Renal cortical epithelial cell (primary cell): ENCODE measurements at regions not wholly inside any gene's neighbourhood (a gene's known extent, or its start where the extent isn't known, plus 50 kb on each side); places are given as distances from the start of the nearest gene placed in this dataset.
A peak's percentile ranks its signal among the peaks of the same experiment; 100 is the strongest.

Experiments
- DNase-seq: peaks from one replicate; pipeline ENCODE4 v3.0.0-alpha.2; 2011; ENCODE audit warnings: low read depth

DNA sequence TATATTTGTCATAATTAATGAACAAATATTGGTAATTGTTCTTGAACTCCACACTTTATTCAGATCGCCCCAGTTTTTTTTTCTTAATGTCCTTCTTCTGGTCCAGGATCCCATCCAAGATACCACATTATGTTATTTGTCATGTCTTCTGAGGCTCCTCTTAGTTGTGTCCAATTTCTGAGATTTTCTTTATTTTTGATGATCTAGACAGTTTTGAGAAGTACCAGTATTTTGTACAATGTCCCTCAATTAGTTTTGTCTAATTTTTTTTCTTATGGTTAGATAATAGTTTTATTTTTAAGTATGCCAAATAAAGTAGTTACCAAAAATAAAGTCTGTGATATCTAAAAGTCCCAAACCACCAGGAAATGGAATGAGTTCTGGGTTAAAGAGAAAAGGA lies 440.8 kb upstream of the ATP2B1 start:
- DNase-seq, result no peak

DNA sequence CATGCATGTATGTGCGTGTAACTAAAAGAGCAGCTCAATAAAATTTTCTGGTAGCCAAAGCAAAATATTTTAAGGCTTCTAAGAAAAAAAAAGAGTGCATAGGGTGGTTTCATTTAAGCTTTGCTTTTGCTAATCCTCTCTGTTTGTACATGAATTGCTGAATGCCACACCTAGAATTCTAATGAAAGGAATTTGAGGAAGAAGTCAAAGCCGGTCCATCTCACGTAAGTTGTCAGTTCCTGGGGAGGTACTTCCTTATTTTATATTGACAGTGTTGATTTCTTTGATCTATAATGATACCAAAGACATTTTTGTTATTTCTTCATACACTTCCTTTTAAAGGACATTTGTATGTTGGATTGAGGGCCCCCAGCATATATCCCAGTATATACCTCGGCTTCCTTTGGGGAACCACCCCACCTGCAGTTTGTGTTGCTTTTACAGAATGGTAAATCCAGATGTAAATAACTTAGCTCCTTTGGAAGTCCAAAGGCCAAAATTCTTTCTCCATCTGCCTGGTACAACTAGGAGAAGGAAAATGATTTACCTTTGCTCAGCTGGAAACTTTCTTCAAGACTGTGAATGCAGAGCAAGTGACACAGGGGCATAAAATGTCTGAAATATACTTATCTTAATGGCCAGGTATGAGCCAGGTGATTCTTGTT lies 420.9 kb upstream of the ATP2B1 start:
- DNase-seq, result no peak

DNA sequence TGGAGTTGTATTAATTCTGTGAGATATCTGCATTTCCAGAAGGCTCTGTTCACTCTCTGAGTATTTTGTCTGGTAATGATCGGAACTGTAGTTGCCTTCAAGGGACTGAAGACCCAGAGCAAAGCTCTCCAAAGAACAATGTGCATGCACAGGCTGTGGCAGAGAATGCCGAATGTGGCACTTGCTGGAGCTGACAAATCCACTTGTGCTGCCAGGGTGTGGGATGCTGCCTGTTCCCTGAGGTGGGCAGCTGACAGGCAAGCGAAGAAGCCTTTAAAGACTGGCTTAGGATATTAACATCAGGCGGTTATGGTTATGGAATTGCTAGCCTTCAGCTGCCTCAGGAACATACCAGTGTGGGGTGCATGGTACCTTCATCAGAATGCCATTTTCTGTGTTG lies 419.9 kb upstream of the ATP2B1 start:
- DNase-seq, result no peak

DNA sequence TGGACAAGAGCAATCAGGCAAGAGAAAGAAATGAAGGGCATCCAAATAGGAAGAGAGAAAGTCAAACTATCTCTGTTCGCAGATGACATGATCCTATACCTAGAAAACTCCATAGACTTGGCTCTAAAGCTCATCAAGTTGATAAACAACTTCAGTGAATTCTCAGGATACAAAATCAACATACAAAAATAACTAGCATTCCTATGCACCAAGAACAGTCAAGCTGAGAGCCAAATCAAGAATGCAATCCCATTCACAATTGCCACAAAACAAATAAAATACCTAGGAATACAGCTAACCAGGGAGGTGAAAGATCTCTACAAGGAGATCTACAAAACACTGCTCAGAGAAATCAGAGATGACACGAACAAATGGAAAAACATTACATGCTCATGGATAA lies 417.5 kb upstream of the ATP2B1 start:
- DNase-seq, result peak; percentile 32

DNA sequence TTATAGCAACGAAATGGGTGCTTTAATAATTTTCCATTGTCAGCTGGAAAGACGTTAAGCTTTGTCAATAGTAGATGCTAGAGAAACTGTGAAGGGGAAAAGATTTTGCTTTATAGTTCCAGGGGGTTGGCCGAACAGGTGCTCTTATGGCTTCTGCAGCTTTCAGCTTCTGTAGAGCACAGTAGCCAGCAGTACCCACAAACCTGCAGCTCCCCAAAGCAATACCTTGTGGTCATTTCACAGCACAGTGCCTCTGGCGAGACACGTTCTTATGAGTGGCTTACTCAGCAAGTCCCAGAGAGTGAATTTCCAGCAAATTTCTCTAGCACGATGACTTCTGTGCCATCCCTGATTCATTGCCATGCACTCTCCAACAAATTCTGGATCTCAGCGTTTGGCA lies 416.3 kb upstream of the ATP2B1 start:
- DNase-seq, result no peak

DNA sequence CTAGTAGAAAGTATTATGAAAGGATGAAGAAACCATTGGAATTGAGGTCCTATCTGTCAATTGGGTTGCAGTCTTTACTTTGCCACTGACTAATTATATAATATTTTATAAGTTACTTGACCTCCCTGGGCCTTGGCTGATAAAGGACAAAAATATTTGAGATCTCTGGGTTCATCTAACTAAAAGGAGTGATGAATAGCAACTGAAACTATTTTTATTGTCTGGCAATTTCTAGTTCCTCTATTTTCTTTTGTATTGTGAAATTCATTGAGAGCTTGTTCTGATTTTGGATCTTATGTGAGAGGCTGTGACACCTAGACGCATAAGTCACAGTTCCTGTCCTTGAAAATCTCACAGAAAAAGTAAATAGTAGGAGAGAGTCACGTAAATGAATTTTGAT lies 415.7 kb upstream of the ATP2B1 start:
- no peak for DNase-seq

DNA sequence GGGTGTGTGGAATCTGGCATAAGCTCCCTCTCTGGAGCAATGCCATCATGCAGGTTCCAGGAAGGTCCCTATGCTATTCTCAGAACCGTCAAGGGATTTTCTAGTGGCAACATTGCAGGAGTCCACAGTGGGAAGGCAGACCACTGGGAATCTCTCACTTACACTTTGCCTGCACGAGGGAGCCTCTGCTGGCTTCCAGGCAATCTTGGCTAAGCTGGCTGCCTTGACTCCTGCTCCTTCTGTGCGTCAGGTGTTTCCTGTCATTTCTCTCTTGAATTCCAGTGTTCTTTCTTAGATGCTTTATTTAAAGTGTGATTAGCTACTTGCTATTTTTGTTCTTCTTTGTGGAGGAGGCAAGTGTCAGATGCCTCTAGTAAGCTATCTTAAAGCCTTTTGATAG lies 414.0 kb upstream of the ATP2B1 start:
- no peak for DNase-seq

DNA sequence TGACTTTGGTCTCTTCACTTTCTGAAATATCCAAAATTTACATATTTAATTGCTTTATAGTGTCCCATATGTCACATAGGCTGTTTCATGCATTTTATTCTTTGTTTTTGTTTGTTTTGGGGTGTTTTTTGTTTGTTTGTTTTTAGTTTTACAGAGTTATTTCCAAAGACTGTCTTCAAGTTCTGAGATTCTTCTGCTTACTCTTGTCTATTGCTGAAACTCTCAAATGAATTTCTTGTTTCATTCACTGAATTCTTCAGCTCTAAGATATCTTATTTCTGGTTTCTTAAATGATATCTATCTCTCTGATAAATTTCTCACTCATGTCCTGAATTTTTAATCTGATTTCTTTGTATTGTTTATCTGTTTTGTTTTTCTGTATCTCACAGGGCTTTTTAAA lies 412.0 kb upstream of the ATP2B1 start:
- no peak for DNase-seq

DNA sequence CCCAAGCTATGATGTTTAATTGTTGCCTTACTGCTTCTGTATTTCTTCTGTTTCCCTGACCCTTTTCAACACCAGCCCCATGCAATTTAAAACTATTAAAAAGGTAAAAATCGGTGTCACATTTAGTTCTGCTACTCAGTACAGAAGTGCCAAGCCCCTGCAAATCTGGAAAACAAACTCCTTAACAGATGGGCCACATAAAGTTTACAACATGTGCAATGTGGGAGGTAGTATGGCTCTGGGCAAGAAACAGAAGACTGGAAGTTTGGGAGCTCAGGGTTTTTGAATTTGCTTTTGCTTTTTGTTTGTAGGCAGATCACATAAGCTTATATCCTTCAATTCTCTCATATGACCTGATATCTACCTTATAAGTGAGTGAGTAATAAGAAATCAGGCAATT lies 404.0 kb upstream of the ATP2B1 start:
- DNase-seq, result no peak

DNA sequence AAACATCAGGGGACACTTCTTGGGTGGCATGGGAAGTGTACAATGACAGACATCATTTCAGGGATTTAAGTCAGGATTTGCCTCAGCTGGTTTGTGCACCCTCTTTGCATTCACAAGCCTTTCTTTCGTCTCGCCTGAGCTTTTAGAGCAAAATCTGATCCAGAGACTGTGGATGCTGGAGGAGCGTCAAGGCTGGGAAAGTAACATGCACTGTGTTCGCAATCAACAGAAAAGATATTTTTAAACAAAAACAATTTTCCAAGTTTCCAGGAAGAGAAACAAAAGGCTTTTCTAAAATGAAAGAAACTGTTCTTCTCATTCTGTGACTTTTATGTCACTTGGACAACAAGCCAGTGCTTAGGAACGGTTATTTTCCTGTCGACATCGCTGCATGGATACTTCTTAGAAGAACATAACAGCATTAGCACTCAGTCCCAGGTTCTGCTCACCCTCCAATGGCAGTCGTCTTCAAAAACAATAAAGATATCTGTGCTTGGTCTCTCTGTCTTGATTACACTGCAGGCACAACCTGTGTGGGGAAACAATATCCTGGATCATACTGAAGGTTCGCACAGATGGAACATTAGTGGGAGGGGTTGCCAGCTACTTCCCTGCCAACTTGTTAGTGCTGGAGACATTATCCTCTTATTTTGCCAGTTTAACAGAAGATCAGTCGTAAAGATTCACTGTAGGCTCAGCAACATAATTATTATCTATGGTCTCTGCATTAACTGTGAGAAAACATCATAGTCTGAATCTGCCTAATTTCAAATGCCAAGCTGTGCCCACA lies 403.3 kb upstream of the ATP2B1 start:
- no peak for DNase-seq

DNA sequence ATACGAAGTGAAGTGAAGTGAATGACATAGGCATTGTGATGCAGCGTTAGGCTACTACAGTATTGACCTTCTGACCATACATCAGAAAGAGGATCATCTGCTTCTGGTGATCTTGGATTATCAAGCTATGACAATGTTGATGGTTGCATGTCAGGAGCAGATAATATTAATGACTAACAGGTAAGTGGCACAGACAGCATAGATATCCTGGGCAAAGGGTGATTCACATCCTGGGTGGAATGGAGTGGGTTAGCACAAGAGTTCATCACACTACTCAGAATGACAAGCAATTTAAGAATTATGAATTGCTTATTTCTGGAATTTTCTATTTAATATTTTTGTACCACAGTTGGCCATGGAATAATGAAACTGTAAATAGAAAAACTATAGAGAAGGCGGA lies 397.9 kb upstream of the ATP2B1 start:
- no peak for DNase-seq

DNA sequence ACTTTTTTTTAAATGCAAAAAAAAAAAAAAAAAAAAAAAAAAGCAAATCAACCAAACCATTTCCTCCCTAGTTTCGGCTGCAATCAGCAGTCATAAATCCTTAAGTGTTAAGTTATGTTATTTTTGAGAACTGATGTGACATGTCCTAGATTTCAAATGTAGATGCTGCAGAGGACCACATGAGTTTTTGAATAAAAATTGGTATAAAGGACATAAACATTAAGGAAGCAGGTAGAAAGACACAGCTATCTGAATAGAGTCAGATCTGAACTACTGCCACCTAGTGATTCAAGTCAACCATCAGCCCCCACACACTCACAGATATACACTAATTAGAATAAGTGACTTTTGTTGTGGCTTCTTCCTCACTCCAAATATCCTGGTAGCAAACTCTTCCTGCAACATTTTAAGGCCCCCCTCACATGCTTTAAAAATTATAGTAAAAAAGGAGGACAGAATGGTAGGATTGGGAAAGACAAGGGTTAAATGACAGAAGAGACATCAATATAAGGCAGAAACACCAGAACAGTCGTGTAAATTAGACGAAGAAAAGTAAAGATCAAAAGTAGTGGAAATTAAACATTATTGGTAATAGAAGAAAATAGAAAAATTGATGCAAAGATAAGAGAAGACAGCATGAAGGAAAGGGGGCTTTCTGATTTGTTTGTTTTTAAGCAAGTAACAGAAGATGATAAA lies 394.5 kb upstream of the ATP2B1 start:
- DNase-seq, result peak; percentile 61

DNA sequence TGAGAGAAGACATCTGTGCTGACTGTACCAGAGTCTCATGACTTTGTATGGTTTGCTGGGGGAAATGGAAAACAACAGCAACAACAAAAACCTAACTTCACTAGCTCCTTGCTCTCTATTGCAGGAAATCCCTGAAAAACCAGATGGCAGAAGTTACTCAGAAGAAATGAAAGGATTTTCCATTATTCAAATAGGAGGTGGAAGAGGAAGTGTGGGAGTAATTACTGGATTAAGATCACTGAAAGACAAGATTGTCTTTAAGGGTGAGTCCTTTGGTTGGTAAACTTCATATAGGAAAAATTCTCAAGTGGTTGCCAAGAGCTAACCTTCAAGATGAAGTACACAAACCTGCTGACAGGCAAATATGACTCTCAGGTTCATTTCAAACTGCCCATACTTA lies 391.9 kb upstream of the ATP2B1 start:
- no peak for DNase-seq

DNA sequence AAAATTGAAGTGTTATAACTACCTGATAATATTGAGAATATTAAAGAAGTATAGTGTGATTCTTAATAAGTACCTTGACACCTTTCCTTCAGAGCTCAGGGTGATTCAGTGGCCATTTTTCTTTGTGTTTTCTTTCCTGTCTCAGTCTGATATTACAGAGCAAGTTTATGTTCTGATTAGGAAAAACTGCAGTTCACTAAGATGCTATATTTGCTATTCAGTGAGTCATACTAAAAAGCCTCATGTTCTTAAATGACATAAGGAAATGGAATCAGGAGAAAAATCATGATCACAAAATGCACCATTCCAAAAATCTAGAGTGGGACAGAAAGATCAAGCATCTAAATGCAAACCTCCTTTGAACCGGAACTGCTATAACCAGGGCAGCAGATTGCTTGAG lies 390.6 kb upstream of the ATP2B1 start:
- DNase-seq, result peak; percentile 57

DNA sequence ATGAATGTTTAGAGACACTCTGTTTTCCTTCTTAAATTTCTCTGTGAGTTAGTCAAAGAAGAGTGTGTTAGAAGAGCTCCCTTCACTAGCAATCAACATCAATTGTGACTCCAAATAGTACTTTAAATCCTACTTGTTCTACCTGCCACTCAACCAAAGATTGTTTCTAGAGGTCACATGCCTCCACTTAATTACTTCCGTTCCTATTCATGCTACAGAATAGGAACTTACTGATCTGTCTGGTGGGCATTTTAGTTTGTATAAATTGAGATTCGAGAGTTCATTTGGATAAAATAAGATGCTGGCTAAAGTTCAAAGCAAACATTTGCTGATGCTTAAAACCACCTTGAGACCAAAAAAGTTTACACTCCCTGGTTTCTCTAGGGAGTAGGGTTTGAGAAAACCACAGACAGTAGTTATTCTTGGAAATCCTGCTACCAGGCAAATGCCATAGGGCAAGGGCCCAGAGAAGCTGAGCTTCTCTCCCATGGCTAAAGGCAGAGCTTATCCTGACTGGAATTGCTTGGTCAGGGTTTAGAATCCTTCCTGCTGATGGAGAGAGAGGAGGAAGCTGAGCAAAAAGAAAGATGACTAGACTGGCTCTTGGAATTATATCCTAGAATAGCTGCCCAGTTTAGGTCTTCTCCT lies 389.6 kb upstream of the ATP2B1 start:
- peak; percentile 33 for DNase-seq

DNA sequence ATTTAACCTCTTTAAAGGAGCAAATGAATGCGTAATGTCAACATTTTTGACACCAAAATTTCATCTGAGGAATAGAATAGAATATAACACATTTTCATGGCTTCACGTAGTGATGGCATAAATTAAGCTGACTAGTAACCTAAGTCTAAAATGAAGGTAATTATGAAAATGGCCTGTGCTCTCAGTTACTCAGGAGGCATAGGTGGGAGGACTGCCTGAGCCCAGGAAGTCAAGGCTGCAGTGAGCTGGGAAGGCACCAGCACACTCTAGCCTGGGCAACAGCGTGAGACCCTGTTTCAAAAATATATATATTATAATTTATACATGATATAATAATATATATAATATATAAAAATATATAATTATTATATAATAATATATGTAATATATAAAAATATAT lies 383.2 kb upstream of the ATP2B1 start:
- no peak for DNase-seq

DNA sequence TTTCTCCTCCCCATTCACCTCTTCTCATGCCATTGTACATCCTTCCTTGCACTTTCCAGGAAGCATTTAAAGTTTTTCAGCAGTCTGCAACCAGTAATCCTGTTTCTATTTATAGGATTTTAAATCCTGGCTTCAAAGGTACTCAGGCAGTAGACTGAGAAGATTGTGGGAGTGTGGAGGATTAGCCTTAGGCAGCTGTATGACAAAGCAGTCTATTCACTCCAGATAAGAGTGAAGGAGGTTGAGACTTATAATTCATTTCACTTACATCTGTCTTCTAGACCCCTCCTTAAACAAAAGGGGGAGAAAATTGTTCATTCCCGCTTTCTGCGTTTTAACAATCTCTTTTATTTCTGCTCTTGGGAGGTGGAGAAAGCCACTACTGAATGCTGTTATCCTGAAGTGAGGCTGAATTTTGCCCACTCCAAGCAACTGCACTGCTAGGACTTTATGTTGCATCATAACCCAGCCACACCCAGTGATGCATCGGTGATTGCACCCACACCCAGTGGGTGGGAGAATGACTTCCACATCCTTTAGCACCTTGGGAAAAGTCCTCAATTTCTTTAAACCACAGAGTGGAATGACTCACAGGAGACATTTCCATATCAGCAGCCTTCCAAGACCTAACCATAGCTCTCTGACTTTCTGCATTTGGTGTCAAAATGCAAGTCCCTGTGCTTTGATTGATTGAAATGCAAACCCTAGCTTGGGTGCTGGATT lies 382.5 kb upstream of the ATP2B1 start:
- peak; percentile 99 for DNase-seq

DNA sequence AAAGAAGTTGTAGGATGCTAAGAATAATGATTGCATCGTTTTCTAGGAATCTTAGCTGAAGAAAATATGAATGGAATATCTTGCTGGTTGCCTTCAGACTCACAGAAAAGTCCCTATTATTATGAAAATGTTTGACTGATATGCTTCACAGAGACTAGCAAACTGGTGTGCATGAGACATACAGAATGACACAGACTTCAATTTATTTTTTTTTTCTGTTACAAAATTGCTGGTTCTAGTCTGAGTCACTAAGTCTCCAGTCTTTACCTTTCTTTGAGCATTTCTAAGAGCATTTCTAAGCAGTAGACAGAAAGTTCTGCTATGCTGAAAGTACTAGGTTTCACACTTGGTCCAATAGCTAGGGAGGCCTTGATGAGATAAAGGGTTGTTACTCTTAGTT lies 377.6 kb upstream of the ATP2B1 start:
- DNase-seq, result peak; percentile 55

DNA sequence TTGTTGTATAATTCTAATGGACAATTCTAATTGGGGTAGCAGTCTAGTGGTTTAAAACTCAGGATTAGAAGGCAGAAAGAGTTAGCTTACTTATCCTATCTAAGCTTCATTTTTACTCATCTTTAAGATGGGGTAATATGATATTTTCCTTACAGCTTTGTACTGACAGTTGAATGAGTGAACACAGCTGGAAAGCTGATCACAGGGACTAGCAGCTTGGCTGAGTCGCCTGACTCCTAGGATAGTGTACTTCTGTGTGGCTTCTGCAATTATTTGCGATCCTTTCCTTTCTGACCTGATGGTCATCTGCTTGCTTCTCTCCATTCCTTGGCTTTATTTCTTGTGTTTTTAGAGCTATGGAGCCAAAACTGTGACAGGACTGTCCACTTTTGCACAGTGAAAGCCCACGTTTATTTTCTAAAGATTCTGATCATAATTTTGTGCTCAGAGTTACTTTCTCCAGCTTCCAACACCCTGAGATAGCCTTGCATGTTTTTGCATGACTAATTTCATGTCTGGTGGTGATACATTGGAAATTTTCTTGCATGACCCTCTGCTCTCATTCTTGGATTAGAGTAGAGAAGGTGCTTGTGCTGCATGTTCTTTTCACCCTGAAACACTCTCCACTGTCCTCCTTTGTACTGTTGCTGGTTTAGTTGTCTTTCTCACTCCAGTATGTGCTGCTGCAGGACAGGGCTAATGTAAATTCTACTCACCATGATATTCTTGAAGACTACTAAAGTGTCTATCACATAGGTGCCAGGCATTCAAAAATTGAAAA lies 377.0 kb upstream of the ATP2B1 start:
- no peak for DNase-seq

DNA sequence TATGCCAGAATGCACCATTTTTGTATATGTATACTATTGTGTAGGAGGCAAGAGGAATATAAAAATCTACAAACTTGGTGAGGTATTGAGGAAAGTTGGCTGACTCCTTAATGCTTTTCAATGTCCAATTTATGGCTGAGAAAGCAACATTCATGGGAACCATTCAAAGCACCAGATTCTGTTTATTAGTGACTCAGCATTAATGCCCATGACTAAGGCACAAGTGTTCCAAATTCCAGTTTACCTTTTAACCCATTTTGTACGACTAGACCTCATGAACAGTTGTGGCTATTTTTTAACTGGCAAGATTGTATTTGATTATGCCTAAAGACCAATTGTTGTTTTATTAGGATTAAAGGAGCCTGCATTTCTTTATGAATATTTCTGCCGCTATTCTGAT lies 375.4 kb upstream of the ATP2B1 start:
- peak; percentile 91 for DNase-seq

DNA sequence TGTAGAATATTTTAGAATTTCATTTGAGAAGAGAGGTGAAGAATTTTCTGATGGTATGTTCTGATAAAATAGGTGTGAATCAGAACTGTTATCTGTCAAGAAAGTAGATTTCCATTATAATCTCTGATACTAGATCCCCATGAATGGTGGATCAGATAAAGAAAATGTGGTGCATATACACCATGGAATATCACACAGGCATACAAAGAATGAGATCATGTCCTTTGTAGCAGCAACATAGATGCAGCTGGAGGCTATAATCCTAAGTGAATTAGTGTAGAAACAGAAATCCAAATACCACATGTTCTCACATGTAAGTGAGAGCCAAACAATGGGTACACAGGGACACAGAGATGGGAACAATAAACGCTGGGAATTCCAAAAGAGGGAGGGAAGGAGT lies 372.0 kb upstream of the ATP2B1 start:
- no peak for DNase-seq
